H9 (cell line): ENCODE measurements at regions not wholly inside any gene's neighbourhood (a gene's known extent, or its start where the extent isn't known, plus 50 kb on each side); places are given as distances from the start of the nearest gene placed in this dataset.
A peak's percentile ranks its signal among the peaks of the same experiment; 100 is the strongest.

Source experiments
- DNase-seq: peaks from one replicate; pipeline ENCODE4 v3.0.0-alpha.2; 2017
- H2AFZ ChIP-seq: one replicate; pipeline ENCODE4 v1.6.1; 2013; ENCODE audit warnings: mild to moderate bottlenecking, low read length, control low read depth, moderate library complexity
- H2AK5ac ChIP-seq: 2 replicates; pipeline ENCODE4 v1.6.1; 2013; ENCODE audit warnings: low read length, control low read depth, mixed read lengths; ENCODE audit not compliant: insufficient read length
- H2BK120ac ChIP-seq: one replicate; pipeline ENCODE4 v1.6.1; 2013; ENCODE audit warnings: low read depth, mild to moderate bottlenecking, low read length, control low read depth, inconsistent platforms; ENCODE audit not compliant: poor library complexity, severe bottlenecking
- H2BK12ac ChIP-seq: 2 replicates; pipeline ENCODE4 v1.6.1; 2013; ENCODE audit warnings: low read length, control low read depth, mixed read lengths, low read depth; ENCODE audit not compliant: insufficient read length
- H2BK15ac ChIP-seq: 2 replicates; pipeline ENCODE4 v1.6.1; 2013; ENCODE audit warnings: low read depth, low read length, control low read depth
- H2BK20ac ChIP-seq: one replicate; pipeline ENCODE4 v1.6.1; 2013; ENCODE audit warnings: low read depth, mild to moderate bottlenecking, low read length, control low read depth, inconsistent platforms; ENCODE audit not compliant: poor library complexity, severe bottlenecking
- H2BK5ac ChIP-seq: 2 replicates; pipeline ENCODE4 v1.6.1; 2013; ENCODE audit warnings: low read length, control low read depth, mixed read lengths; ENCODE audit not compliant: insufficient read length
- H3K14ac ChIP-seq: 2 replicates; pipeline ENCODE4 v1.6.1; 2013; ENCODE audit warnings: low read length, control low read depth; ENCODE audit not compliant: insufficient read depth
- H3K18ac ChIP-seq: 2 replicates; pipeline ENCODE4 v1.6.1; 2013; ENCODE audit warnings: low read depth, mild to moderate bottlenecking, mixed read lengths, low read length, control low read depth; ENCODE audit not compliant: insufficient read length
- H3K23ac ChIP-seq: 2 replicates; pipeline ENCODE4 v1.6.1; 2013; ENCODE audit warnings: low read length, control low read depth, mixed read lengths, low read depth; ENCODE audit not compliant: insufficient read length
- H3K23me2 ChIP-seq: 2 replicates; pipeline ENCODE4 v1.6.1; 2013; ENCODE audit warnings: low read depth, mild to moderate bottlenecking, mixed read lengths, low read length, control low read depth; ENCODE audit not compliant: insufficient read length, poor library complexity, severe bottlenecking
- H3K27ac ChIP-seq: 2 replicates; pipeline ENCODE4 v1.5.1; 2013; ENCODE audit warnings: low read length, control low read depth, mixed read lengths, low read depth; ENCODE audit not compliant: insufficient read length
- H3K27me3 ChIP-seq: 2 replicates; pipeline ENCODE4 v1.6.1; 2013; ENCODE audit warnings: low read length, control low read depth, inconsistent platforms; ENCODE audit not compliant: insufficient read depth
- H3K4ac ChIP-seq: 2 replicates; pipeline ENCODE4 v1.6.1; 2013; ENCODE audit warnings: low read depth, mild to moderate bottlenecking, control low read depth, inconsistent platforms, low read length, moderate library complexity
- H3K4me1 ChIP-seq: 2 replicates; pipeline ENCODE4 v1.6.1; 2013; ENCODE audit warnings: low read length, control low read depth, inconsistent platforms; ENCODE audit not compliant: insufficient read depth
- H3K4me2 ChIP-seq: 2 replicates; pipeline ENCODE4 v1.6.1; 2013; ENCODE audit warnings: low read length, control low read depth, mixed read lengths; ENCODE audit not compliant: insufficient read length, insufficient read depth
- H3K56ac ChIP-seq: 2 replicates; pipeline ENCODE4 v1.6.1; 2013; ENCODE audit warnings: low read depth, mild to moderate bottlenecking, mixed read lengths, low read length, control low read depth; ENCODE audit not compliant: insufficient read length
- H3K79me1 ChIP-seq: 2 replicates; pipeline ENCODE4 v1.6.1; 2013; ENCODE audit warnings: low read depth, mild to moderate bottlenecking, moderate library complexity, low read length, control low read depth, inconsistent platforms; ENCODE audit not compliant: insufficient read depth, poor library complexity, severe bottlenecking
- H3K79me2 ChIP-seq: 2 replicates; pipeline ENCODE4 v1.6.1; 2013; ENCODE audit warnings: low read length, control low read depth, inconsistent platforms; ENCODE audit not compliant: insufficient read depth
- H3K9ac ChIP-seq: 2 replicates; pipeline ENCODE4 v1.6.1; 2013; ENCODE audit warnings: low read length, control low read depth, mixed read lengths; ENCODE audit not compliant: insufficient read length; ENCODE audit errors: extremely low read depth
- H3K9me3 ChIP-seq: one replicate; pipeline ENCODE4 v1.6.1; 2013; ENCODE audit warnings: low read depth, low read length, inconsistent platforms; ENCODE audit not compliant: control insufficient read depth
- H3T11ph ChIP-seq: one replicate; pipeline ENCODE4 v1.6.1; 2013; ENCODE audit warnings: mild to moderate bottlenecking, low read length, control low read depth, inconsistent platforms
- H4K20me1 ChIP-seq: one replicate; pipeline ENCODE4 v1.6.1; 2013; ENCODE audit not compliant: control insufficient read depth, insufficient read length, insufficient read depth
- H4K5ac ChIP-seq: 2 replicates; pipeline ENCODE4 v1.6.1; 2013; ENCODE audit warnings: low read depth, mild to moderate bottlenecking, mixed read lengths, low read length, control low read depth; ENCODE audit not compliant: insufficient read length
- H4K8ac ChIP-seq: replicated peaks from 2 replicates; pipeline ENCODE4 v1.6.1; 2013; ENCODE audit warnings: low read length, control low read depth, mixed read lengths, low read depth; ENCODE audit not compliant: insufficient read length
- H4K91ac ChIP-seq: 2 replicates; pipeline ENCODE4 v1.6.1; 2013; ENCODE audit warnings: low read depth, mild to moderate bottlenecking, moderate library complexity, mixed read lengths, low read length, control low read depth; ENCODE audit not compliant: insufficient read length
- H3K27ac Mint-ChIP-seq, 3 experiments: 2 replicates in 2 of 3; 3 replicates in 1 of 3; pipeline ENCODE4 v1.8.0; 2020 to 2021; ENCODE audit warnings: mixed read lengths in 3 of 3, mild to moderate bottlenecking in 1 of 3, moderate library complexity in 1 of 3
- H3K27me3 Mint-ChIP-seq: 2 replicates; pipeline ENCODE4 v1.8.0; 2021; ENCODE audit warnings: low read depth, mild to moderate bottlenecking, moderate library complexity, mixed read lengths
- H3K36me3 Mint-ChIP-seq, 3 experiments: 2 replicates in 2 of 3; 3 replicates in 1 of 3; pipeline ENCODE4 v1.8.0; 2020 to 2021; ENCODE audit warnings: low read depth in 3 of 3, mixed read lengths in 3 of 3; ENCODE audit not compliant: insufficient read depth in 1 of 3
- H3K4me1 Mint-ChIP-seq, 2 experiments: 2 replicates each; pipeline ENCODE4 v1.8.0; 2020; ENCODE audit warnings: mixed read lengths in 2 of 2
- H3K4me3 Mint-ChIP-seq, 2 experiments: 2 replicates in 1 of 2; 3 replicates in 1 of 2; pipeline ENCODE4 v1.8.0; 2020 to 2021; ENCODE audit warnings: mild to moderate bottlenecking in 2 of 2, mixed read lengths in 2 of 2, moderate library complexity in 1 of 2
- H3K9me3 Mint-ChIP-seq, 2 experiments: 2 replicates in 1 of 2; 3 replicates in 1 of 2; pipeline ENCODE4 v1.8.0; 2020; ENCODE audit warnings: mild to moderate bottlenecking in 2 of 2, mixed read lengths in 2 of 2, moderate library complexity in 1 of 2
- WGBS: extraction: QIAGEN DNeasy Blood & Tissue Kit; methylation state at CpG from one replicate; pipeline ENCODE4 v1.1.7; 2013; ENCODE audit warnings: missing lambda C conversion rate, low lambda C conversion rate, mixed read lengths; ENCODE audit not compliant: insufficient read length; ENCODE audit errors: extremely low coverage; 5-methylcytosine and 5-hydroxymethylcytosine counted together
- TF ChIP-seq, protein P1 (sequence below): fragments of 200-600 bp; sonication (generic); conservative IDR thresholded peaks from 3 replicates; pipeline ENCODE4 v1.8.0; 2021; ENCODE audit warnings: antibody characterized with exemption, mild to moderate bottlenecking

GRCh38 chr14:49986343-49987014, 93.6 kb downstream of the ARF6 start:
- no peaks in the 10 kb centered on the region for H3K9me3 ChIP-seq
- no peak overlapping the region for H2BK120ac ChIP-seq
- no peak overlapping the region for H3K4me2 ChIP-seq
- H4K20me1 ChIP-seq, result no peaks in the 10 kb centered on the region
- H3K27ac ChIP-seq, result no peak overlapping the region
- 0 out of 7 replicates have a peak overlapping the region, but pooled peaks of 1 of the 3 experiments have one; percentile 68 for H3K27ac Mint-ChIP-seq
- H3K27me3 Mint-ChIP-seq, result no peaks in the 10 kb centered on the region
- H2BK20ac ChIP-seq, result no peak overlapping the region
- H2AK5ac ChIP-seq, result no peak overlapping the region
- no CpG with 5 or more reads among the region's 6 CpGs for WGBS
- no peak overlapping the region for H2AFZ ChIP-seq
- no peak overlapping the region for H3K23ac ChIP-seq
- no peak overlapping the region for H4K5ac ChIP-seq
- DNase-seq, result no peak
- H3K9ac ChIP-seq, result no peak overlapping the region
- H2BK15ac ChIP-seq, result no peak overlapping the region
- no peaks in the 10 kb centered on the region for H3K79me2 ChIP-seq
- TF ChIP-seq, protein P1, sequence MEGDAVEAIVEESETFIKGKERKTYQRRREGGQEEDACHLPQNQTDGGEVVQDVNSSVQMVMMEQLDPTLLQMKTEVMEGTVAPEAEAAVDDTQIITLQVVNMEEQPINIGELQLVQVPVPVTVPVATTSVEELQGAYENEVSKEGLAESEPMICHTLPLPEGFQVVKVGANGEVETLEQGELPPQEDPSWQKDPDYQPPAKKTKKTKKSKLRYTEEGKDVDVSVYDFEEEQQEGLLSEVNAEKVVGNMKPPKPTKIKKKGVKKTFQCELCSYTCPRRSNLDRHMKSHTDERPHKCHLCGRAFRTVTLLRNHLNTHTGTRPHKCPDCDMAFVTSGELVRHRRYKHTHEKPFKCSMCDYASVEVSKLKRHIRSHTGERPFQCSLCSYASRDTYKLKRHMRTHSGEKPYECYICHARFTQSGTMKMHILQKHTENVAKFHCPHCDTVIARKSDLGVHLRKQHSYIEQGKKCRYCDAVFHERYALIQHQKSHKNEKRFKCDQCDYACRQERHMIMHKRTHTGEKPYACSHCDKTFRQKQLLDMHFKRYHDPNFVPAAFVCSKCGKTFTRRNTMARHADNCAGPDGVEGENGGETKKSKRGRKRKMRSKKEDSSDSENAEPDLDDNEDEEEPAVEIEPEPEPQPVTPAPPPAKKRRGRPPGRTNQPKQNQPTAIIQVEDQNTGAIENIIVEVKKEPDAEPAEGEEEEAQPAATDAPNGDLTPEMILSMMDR, result no peak
- peaks cover 12 to 13% of the 10 kb centered on the region in 2 experiments for H3K4me1 Mint-ChIP-seq
- no peak overlapping the region for H2BK12ac ChIP-seq
- H3K14ac ChIP-seq, result no peak overlapping the region
- H3K4me1 ChIP-seq, result no peaks in the 10 kb centered on the region
- no peak overlapping the region for H2BK5ac ChIP-seq
- H3T11ph ChIP-seq, result no peak overlapping the region
- H3K79me1 ChIP-seq, result no peaks in the 10 kb centered on the region
- H3K27me3 ChIP-seq, result no peaks in the 10 kb centered on the region
- no peaks in the 10 kb centered on the region for H3K36me3 Mint-ChIP-seq
- no peak overlapping the region for H3K56ac ChIP-seq
- no peaks in the 10 kb centered on the region for H3K9me3 Mint-ChIP-seq
- H4K8ac ChIP-seq, result no peak overlapping the region
- H3K23me2 ChIP-seq, result no peaks in the 10 kb centered on the region
- no peak overlapping the region for H3K4me3 Mint-ChIP-seq
- H4K91ac ChIP-seq, result no peak overlapping the region
- H3K4ac ChIP-seq, result no peak overlapping the region
- H3K18ac ChIP-seq, result no peak overlapping the region
